ENCODE measurements at regions not wholly inside any gene's neighbourhood (a gene's known extent, or its start where the extent isn't known, plus 50 kb on each side); places are given as distances from the start of the nearest gene placed in this dataset.
"Not testable (repeated sequence)": the region's sequence is repeated elsewhere in the genome, so short reads cannot be mapped to it uniquely, and the experiment has no call there.

DNA sequence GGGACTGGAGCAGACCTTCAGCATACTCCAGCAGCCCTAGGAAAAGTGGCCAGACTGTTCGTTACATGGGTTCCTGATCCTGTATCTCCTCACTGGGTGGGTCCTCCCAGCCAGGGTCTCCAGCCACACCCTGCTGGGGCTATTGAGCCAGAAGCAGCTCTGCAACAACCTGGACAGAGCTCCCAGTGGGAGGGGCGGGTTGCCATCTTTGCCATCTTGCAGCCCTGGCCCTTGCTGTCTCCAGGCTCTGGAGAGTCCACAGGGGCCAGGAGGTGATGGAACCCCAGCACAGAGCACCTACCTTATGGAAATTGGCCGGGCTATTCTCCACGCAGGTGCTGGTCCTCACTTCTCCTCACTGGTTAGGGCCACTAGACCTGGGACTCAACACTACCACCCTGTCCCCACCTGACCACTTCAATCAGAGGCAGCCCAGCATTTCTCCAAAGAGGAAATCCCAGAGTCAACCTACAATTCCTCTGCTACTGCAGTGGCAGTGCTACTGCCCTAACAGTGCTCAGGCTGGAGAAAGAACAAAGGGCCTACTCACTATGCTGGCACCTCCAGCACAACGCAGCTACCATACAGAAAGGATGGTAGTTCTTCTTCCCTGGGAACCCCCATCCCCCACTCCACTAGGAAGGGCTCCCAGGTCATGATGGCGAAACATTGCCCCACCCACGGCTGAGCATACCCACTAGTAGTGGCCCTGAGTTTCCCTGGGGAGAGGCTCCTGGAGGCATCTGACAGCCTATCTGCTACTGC, 290.2 kb upstream of the NCAM1 start (continued):
- TF ChIP-seq, protein P1, sequence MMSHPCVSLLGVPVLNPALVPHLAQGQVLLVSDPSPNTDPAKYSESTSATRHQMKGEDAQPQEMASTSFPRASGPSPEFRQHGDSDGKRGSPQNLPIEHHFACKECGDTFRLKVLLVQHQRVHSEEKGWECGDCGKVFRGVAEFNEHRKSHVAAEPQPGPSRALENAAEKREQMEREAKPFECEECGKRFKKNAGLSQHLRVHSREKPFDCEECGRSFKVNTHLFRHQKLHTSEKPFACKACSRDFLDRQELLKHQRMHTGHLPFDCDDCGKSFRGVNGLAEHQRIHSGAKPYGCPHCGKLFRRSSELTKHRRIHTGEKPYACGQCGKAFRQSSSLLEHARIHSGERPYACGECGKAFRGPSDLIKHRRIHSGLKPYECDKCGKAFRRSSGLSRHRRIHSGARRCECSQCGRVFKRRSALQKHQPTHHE (CRISPR knock-in tag; IDR thresholded peaks at IDR 0.05; ENCODE audit: borderline replicate concordance), result no peak
- TF ChIP-seq, protein P2, sequence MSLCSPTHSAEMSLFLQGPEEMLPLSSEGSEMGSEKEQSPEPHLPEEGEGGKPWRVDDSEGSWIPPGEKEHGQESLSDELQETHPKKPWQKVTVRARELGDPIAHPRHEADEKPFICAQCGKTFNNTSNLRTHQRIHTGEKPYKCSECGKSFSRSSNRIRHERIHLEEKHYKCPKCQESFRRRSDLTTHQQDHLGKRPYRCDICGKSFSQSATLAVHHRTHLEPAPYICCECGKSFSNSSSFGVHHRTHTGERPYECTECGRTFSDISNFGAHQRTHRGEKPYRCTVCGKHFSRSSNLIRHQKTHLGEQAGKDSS (CRISPR knock-in tag; IDR thresholded peaks at IDR 0.05; ENCODE audit: borderline replicate concordance, low read depth), result no peak
- TF ChIP-seq, protein P3, sequence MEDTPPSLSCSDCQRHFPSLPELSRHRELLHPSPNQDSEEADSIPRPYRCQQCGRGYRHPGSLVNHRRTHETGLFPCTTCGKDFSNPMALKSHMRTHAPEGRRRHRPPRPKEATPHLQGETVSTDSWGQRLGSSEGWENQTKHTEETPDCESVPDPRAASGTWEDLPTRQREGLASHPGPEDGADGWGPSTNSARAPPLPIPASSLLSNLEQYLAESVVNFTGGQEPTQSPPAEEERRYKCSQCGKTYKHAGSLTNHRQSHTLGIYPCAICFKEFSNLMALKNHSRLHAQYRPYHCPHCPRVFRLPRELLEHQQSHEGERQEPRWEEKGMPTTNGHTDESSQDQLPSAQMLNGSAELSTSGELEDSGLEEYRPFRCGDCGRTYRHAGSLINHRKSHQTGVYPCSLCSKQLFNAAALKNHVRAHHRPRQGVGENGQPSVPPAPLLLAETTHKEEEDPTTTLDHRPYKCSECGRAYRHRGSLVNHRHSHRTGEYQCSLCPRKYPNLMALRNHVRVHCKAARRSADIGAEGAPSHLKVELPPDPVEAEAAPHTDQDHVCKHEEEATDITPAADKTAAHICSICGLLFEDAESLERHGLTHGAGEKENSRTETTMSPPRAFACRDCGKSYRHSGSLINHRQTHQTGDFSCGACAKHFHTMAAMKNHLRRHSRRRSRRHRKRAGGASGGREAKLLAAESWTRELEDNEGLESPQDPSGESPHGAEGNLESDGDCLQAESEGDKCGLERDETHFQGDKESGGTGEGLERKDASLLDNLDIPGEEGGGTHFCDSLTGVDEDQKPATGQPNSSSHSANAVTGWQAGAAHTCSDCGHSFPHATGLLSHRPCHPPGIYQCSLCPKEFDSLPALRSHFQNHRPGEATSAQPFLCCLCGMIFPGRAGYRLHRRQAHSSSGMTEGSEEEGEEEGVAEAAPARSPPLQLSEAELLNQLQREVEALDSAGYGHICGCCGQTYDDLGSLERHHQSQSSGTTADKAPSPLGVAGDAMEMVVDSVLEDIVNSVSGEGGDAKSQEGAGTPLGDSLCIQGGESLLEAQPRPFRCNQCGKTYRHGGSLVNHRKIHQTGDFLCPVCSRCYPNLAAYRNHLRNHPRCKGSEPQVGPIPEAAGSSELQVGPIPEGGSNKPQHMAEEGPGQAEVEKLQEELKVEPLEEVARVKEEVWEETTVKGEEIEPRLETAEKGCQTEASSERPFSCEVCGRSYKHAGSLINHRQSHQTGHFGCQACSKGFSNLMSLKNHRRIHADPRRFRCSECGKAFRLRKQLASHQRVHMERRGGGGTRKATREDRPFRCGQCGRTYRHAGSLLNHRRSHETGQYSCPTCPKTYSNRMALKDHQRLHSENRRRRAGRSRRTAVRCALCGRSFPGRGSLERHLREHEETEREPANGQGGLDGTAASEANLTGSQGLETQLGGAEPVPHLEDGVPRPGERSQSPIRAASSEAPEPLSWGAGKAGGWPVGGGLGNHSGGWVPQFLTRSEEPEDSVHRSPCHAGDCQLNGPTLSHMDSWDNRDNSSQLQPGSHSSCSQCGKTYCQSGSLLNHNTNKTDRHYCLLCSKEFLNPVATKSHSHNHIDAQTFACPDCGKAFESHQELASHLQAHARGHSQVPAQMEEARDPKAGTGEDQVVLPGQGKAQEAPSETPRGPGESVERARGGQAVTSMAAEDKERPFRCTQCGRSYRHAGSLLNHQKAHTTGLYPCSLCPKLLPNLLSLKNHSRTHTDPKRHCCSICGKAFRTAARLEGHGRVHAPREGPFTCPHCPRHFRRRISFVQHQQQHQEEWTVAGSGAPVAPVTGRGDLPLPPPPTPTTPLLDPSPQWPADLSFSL (CRISPR knock-in tag; IDR thresholded peaks at IDR 0.05), result no peak
- TF ChIP-seq, protein P4, sequence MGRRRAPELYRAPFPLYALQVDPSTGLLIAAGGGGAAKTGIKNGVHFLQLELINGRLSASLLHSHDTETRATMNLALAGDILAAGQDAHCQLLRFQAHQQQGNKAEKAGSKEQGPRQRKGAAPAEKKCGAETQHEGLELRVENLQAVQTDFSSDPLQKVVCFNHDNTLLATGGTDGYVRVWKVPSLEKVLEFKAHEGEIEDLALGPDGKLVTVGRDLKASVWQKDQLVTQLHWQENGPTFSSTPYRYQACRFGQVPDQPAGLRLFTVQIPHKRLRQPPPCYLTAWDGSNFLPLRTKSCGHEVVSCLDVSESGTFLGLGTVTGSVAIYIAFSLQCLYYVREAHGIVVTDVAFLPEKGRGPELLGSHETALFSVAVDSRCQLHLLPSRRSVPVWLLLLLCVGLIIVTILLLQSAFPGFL (CRISPR knock-in tag; IDR thresholded peaks at IDR 0.05), result no peak
- TF ChIP-seq ZNF549 (CRISPR knock-in tag; IDR thresholded peaks at IDR 0.05) (no peak), JUND (CRISPR knock-in tag; IDR thresholded peaks at IDR 0.05) (no peak), MYNN (CRISPR knock-in tag; IDR thresholded peaks at IDR 0.05; ENCODE audit: low read depth) (no peak)

DNA sequence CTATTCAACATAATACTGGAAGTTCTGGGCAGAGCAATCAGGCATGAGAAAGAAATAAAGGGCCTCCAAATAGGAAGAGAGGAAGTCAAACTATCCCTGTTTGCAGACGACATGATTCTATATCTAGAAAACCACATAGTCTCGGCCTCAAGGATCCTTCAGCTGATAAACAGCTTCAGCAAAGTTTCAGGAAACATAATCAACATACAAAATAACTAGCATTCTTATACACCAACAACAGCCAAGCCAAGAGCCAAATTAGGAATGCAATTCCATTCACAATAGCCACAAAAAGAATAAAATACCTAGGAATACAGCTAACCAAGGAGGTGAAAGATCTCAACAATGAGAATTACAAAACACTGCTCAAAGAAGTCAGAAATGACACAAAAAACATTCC, 287.8 kb upstream of the NCAM1 start:
- BruUV-seq (replicated peaks); H3K27ac ChIP-seq (ENCODE audit: extremely low read length, insufficient read depth, low read length); DNase-seq (ENCODE audit: low spot score); H3K9me3 ChIP-seq (ENCODE audit: low read length); H3K4me3 ChIP-seq (replicated peaks in 1 of 3; ENCODE audit: insufficient read depth in 1 of 3, low read depth in 2 of 3, low read length in 3 of 3); H3K27me3 ChIP-seq (ENCODE audit: control insufficient read depth in 1 of 2, insufficient read depth in 2 of 2, low read length in 2 of 2); H4K20me1 ChIP-seq (ENCODE audit: insufficient read depth, low read length); H3K4me1 ChIP-seq (ENCODE audit: insufficient read depth, low read length); H3K79me2 ChIP-seq (ENCODE audit: insufficient read depth, low read length); H3K9ac ChIP-seq (ENCODE audit: insufficient read depth, low read depth, low read length); CTCF ChIA-PET (ENCODE audit: low intra/inter-chr PET ratio, low total read pairs); ATAC-seq; H3K4me2 ChIP-seq (ENCODE audit: low read depth, low read length); H2AFZ ChIP-seq (ENCODE audit: low read length); intact Hi-C loops (cut with micrococcal nuclease; ENCODE audit: unreplicated experiment); in situ Hi-C loops (cut with HindIII; ENCODE audit: extremely low pct_ligation_motif_present, low pct_unique_long_range_greater_than_20kb); FAIRE-seq; H3K36me3 ChIP-seq (replicated peaks in 1 of 2; ENCODE audit: control insufficient read depth in 1 of 2, insufficient read depth in 2 of 2, low read length in 2 of 2); POLR2A ChIA-PET: not testable (repeated sequence)
- WGBS (ENCODE audit: low lambda C conversion rate), result 0% methylated on average over 2 of the region's 2 CpGs

Measured in HepG2 (cell line).